IMR-90 (cell line): ENCODE measurements at regions not wholly inside any gene's neighbourhood (a gene's known extent, or its start where the extent isn't known, plus 50 kb on each side); places are given as distances from the start of the nearest gene placed in this dataset.

Source experiments
- ATAC-seq: fragments of 200-7000 bp; cut with Tn5 transposase; 2 replicates; pipeline ENCODE4 v1.9.1; 2020; ENCODE audit warnings: low read depth, mild to moderate bottlenecking, moderate library complexity
- BruUV-seq: library from RNA; stranded (reverse); fragments of 400-500 nt; replicated peaks from 2 replicates; lab custom pipeline; 2021; lab: Mats Ljungman, UMichigan
- CTCF ChIA-PET: fragments of 300-600 bp; formaldehyde crosslinking; extraction: SDS; loops from one replicate; lab custom pipeline; 2021; ENCODE audit warnings: antibody characterized with exemption; lab: Yijun Ruan, JAX
- POLR2A ChIA-PET: fragments of 300-600 bp; sonication (Branson Sonifier 250); formaldehyde crosslinking; loops from one replicate; lab custom pipeline; 2022; ENCODE audit warnings: antibody characterized with exemption; ENCODE audit not compliant: unreplicated experiment; lab: Charles Lee
- DNase-seq: peaks from one replicate; pipeline ENCODE4 v3.0.0; 2013
- H2AFZ ChIP-seq: replicated peaks from 2 replicates; pipeline ENCODE3; 2013; ENCODE audit warnings: low read length, mild to moderate bottlenecking; ENCODE audit not compliant: poor library complexity
- H2AK5ac ChIP-seq: 2 replicates; pipeline ENCODE4 v1.6.1; 2013; ENCODE audit warnings: low read depth, low read length, inconsistent platforms
- H2AK9ac ChIP-seq: replicated peaks from 2 replicates; pipeline ENCODE3; 2013; ENCODE audit warnings: mild to moderate bottlenecking, low read depth, low read length, moderate library complexity; ENCODE audit not compliant: poor library complexity
- H2BK120ac ChIP-seq: 2 replicates; pipeline ENCODE4 v1.6.1; 2013; ENCODE audit warnings: low read depth, low read length, inconsistent platforms
- H2BK15ac ChIP-seq: 3 replicates; pipeline ENCODE4 v1.6.1; 2013; ENCODE audit warnings: low read depth, low read length, inconsistent platforms
- H2BK20ac ChIP-seq: 2 replicates; pipeline ENCODE4 v1.6.1; 2013; ENCODE audit warnings: low read depth, mild to moderate bottlenecking, inconsistent platforms, low read length, moderate library complexity
- H2BK5ac ChIP-seq: 2 replicates; pipeline ENCODE4 v1.6.1; 2013; ENCODE audit warnings: mild to moderate bottlenecking, low read depth, low read length, inconsistent platforms; ENCODE audit not compliant: poor library complexity, severe bottlenecking
- H3K14ac ChIP-seq: replicated peaks from 2 replicates; pipeline ENCODE4 v1.6.1; 2013; ENCODE audit warnings: low read depth, low read length, inconsistent platforms
- H3K18ac ChIP-seq: 2 replicates; pipeline ENCODE4 v1.6.1; 2013; ENCODE audit warnings: low read depth, low read length, control low read depth
- H3K23ac ChIP-seq: 2 replicates; pipeline ENCODE4 v1.6.1; 2013; ENCODE audit warnings: low read depth, low read length, inconsistent platforms
- H3K27ac ChIP-seq: 2 replicates; pipeline ENCODE4 v1.5.1; 2013; ENCODE audit warnings: mild to moderate bottlenecking, control low read depth, low read length; ENCODE audit not compliant: insufficient read depth
- H3K27me3 ChIP-seq: 2 replicates; pipeline ENCODE4 v1.6.1; 2013; ENCODE audit warnings: low read length; ENCODE audit not compliant: control insufficient read depth, insufficient read depth
- H3K36me3 ChIP-seq: 2 replicates; pipeline ENCODE4 v1.6.1; 2013; ENCODE audit warnings: low read length, mixed read lengths; ENCODE audit not compliant: control insufficient read depth, insufficient read depth
- H3K4ac ChIP-seq: 2 replicates; pipeline ENCODE4 v1.6.1; 2013; ENCODE audit warnings: low read depth, low read length, inconsistent platforms
- H3K4me1 ChIP-seq: 2 replicates; pipeline ENCODE4 v1.6.1; 2013; ENCODE audit warnings: low read length, mixed read lengths; ENCODE audit not compliant: control insufficient read depth, insufficient read depth
- H3K4me2 ChIP-seq: 2 replicates; pipeline ENCODE4 v1.6.1; 2013; ENCODE audit warnings: low read depth, mild to moderate bottlenecking, control low read depth, low read length, moderate library complexity
- H3K4me3 ChIP-seq: 2 replicates; pipeline ENCODE4 v1.5.1; 2013; ENCODE audit warnings: low read depth, mild to moderate bottlenecking, control low read depth, low read length, moderate library complexity; ENCODE audit not compliant: insufficient read depth
- H3K56ac ChIP-seq: 2 replicates; pipeline ENCODE4 v1.6.1; 2013; ENCODE audit warnings: low read length, inconsistent platforms; ENCODE audit not compliant: insufficient read depth; ENCODE audit errors: extremely low read depth
- H3K79me1 ChIP-seq, 2 experiments: 2 replicates each; pipeline ENCODE4 v1.6.1; 2013; ENCODE audit warnings: low read length in 2 of 2, inconsistent platforms in 1 of 2, low read depth in 1 of 2
- H3K9ac ChIP-seq: 2 replicates; pipeline ENCODE4 v1.6.1; 2013; ENCODE audit warnings: low read depth, low read length, control low read depth
- H3K9me1 ChIP-seq: 2 replicates; pipeline ENCODE4 v1.6.1; 2013; ENCODE audit warnings: low read length, inconsistent platforms; ENCODE audit not compliant: insufficient read depth
- H3K9me3 ChIP-seq: 2 replicates; pipeline ENCODE4 v1.6.1; 2013; ENCODE audit warnings: low read length; ENCODE audit not compliant: control insufficient read depth, insufficient read depth
- H4K20me1 ChIP-seq: 2 replicates; pipeline ENCODE4 v1.6.1; 2013; ENCODE audit warnings: low read length, inconsistent platforms; ENCODE audit not compliant: insufficient read depth
- H4K5ac ChIP-seq: 2 replicates; pipeline ENCODE4 v1.6.1; 2013; ENCODE audit warnings: mild to moderate bottlenecking, low read depth, low read length, control low read depth
- H4K8ac ChIP-seq, 2 experiments: 2 replicates each; pipeline ENCODE4 v1.6.1; 2013; ENCODE audit warnings: low read depth in 2 of 2, low read length in 2 of 2, control low read depth in 1 of 2, inconsistent platforms in 1 of 2
- H4K91ac ChIP-seq: 2 replicates; pipeline ENCODE4 v1.6.1; 2013; ENCODE audit warnings: low read depth, low read length, inconsistent platforms; ENCODE audit not compliant: insufficient read depth
- BHLHE40 ChIP-seq: fragments of 150-350 bp; IDR thresholded peaks from 2 replicates; pipeline ENCODE4 v1.6.1; 2016; ENCODE audit warnings: mild to moderate bottlenecking, low read depth, low read length
- CEBPB ChIP-seq: IDR thresholded peaks from 2 replicates; pipeline ENCODE4 v1.6.1; 2012; ENCODE audit warnings: low read depth, low read length, improper control_type of control experiment
- FOS ChIP-seq: fragments of 150-350 bp; IDR thresholded peaks from 2 replicates; pipeline ENCODE4 v1.6.1; 2016; ENCODE audit warnings: low read depth, low read length
- MXI1 ChIP-seq: IDR thresholded peaks from 2 replicates; pipeline ENCODE4 v1.6.1; 2012; ENCODE audit warnings: low read depth, mild to moderate bottlenecking, low read length, moderate library complexity, borderline replicate concordance
- RCOR1 ChIP-seq: IDR thresholded peaks from 2 replicates; pipeline ENCODE4 v1.6.1; 2012; ENCODE audit warnings: mild to moderate bottlenecking, low read length, improper control_type of control experiment; ENCODE audit not compliant: insufficient replicate concordance
- WGBS, 2 experiments: methylation state at CpG; one replicate each; pipeline versions ENCODE4 v1.1.5 to v1.1.7; 2013; ENCODE audit warnings: missing lambda C conversion rate in 2 of 2; ENCODE audit not compliant: insufficient read length in 1 of 2; ENCODE audit errors: extremely low coverage in 2 of 2; 5-methylcytosine and 5-hydroxymethylcytosine counted together
- dilution Hi-C: fragments of 300-500 bp; cut with HindIII; formaldehyde crosslinking; loops from one replicate; pipeline ENCODE4 v1.14.3; 2018; ENCODE audit warnings: low sequenced_read_pairs; ENCODE audit not compliant: unreplicated experiment
- in situ Hi-C: fragments of 300-500 bp; cut with MboI; formaldehyde crosslinking; loops from 3 replicates; pipeline ENCODE4 v1.14.3; 2019; ENCODE audit warnings: low sequenced_read_pairs, inconsistent platforms, mixed read lengths
- intact Hi-C: fragments of 100-400 bp; cut with micrococcal nuclease; formaldehyde crosslinking; loops from 2 replicates; pipeline ENCODE4 v1.10.0; 2022
- TF ChIP-seq, protein P1 (sequence below): fragments of 150-350 bp; IDR thresholded peaks from 2 replicates; pipeline ENCODE4 v1.6.1; 2016; ENCODE audit warnings: low read depth, mild to moderate bottlenecking, low read length, moderate library complexity, borderline replicate concordance

DNA sequence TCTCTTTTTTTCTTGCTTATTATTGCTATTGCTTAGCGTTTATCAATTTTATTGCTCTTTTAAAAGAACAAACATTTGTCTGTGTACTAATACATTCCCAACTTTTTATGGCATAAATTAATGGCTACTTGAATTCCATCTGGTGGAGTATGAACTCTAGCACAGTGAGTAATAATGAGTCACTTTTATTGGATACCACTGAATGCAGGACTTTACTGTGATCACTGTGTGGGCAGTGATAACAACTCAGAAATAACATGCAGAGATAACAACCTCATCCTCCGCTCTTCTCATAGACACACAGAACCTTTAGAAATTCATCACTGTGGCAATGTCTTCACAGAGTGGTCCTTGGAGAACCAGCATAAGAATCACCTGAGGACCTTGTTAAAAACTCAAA, 139.5 kb upstream of the PRNP start:
- Histone ChIP-seq H2BK5ac (peak overlapping the region; percentile 98), H3K9ac (no peak overlapping the region), H3K23ac (peak overlapping the region; percentile 75; the same call in 1 of the 2 replicates), H2AFZ (no peak overlapping the region), H3K27ac (no peak overlapping the region), H4K5ac (peak overlapping the region; percentile 64; the same call in 1 of the 2 replicates), H4K8ac (peak overlapping the region in 1 of 2 experiments; percentile 48; a peak in 1 of 4 replicates), H3K27me3 (no peaks in the 10 kb centered on the region), H3K79me1 (0 out of 4 replicates have a peak, but pooled peaks cover 0 to 5% of the 10 kb centered on the region in 2 experiments), H3K9me1 (peaks cover 10% of the 10 kb centered on the region), H3K14ac (no peak overlapping the region), H2BK15ac (no peak overlapping the region), H3K4me3 (no peak overlapping the region), H4K91ac (no peak overlapping the region), H3K4me1 (peaks cover 19% of the 10 kb centered on the region), H3K56ac (no peak overlapping the region; the same call in 1 of the 2 replicates), H3K36me3 (no peaks in the 10 kb centered on the region), H2BK120ac (peak overlapping the region; percentile 91), H3K4me2 (peak overlapping the region; percentile 80; the same call in 1 of the 2 replicates), H2BK20ac (peak overlapping the region; percentile 94), H3K18ac (peak overlapping the region; percentile 70; the same call in 1 of the 2 replicates), H2AK9ac (no peak overlapping the region), H3K4ac (no peak overlapping the region; the same call in 1 of the 2 replicates), H4K20me1 (no peaks in the 10 kb centered on the region), H3K9me3 (peaks cover 5% of the 10 kb centered on the region; the same call in 1 of the 2 replicates), H2AK5ac (no peak overlapping the region)
- ATAC-seq (peak; percentile 92), DNase-seq (peak; percentile 91)
- in situ Hi-C loops (no loop called here), intact Hi-C loops (no loop called here), dilution Hi-C loops (no loop called here)
- BruUV-seq: no TSS peak
- TF ChIP-seq RCOR1 (peak; percentile 89), CEBPB (peak; percentile 21; the same call in 1 of the 2 replicates), FOS (peak; percentile 93), BHLHE40 (peak; percentile 19; the same call in 1 of the 2 replicates), MXI1 (no peak)
- TF ChIP-seq, protein P1, sequence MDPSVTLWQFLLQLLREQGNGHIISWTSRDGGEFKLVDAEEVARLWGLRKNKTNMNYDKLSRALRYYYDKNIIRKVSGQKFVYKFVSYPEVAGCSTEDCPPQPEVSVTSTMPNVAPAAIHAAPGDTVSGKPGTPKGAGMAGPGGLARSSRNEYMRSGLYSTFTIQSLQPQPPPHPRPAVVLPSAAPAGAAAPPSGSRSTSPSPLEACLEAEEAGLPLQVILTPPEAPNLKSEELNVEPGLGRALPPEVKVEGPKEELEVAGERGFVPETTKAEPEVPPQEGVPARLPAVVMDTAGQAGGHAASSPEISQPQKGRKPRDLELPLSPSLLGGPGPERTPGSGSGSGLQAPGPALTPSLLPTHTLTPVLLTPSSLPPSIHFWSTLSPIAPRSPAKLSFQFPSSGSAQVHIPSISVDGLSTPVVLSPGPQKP: no peak
- WGBS, 2 experiments: no CpG with 5 or more reads among the region's 2 CpGs
- POLR2A ChIA-PET: no interaction called here
- CTCF ChIA-PET: no interaction called here
